NCI-H146 treated with DMSO at 0.1 percent for 48 hours (cell line): ENCODE measurements at regions not wholly inside any gene's neighbourhood (a gene's known extent, or its start where the extent isn't known, plus 50 kb on each side); places are given as distances from the start of the nearest gene placed in this dataset.

Source experiments
- DNase-seq: peaks from one replicate; lab custom pipeline; 2025; ENCODE audit not compliant: unreplicated experiment; lab: John Stamatoyannopoulos, UW

DNA sequence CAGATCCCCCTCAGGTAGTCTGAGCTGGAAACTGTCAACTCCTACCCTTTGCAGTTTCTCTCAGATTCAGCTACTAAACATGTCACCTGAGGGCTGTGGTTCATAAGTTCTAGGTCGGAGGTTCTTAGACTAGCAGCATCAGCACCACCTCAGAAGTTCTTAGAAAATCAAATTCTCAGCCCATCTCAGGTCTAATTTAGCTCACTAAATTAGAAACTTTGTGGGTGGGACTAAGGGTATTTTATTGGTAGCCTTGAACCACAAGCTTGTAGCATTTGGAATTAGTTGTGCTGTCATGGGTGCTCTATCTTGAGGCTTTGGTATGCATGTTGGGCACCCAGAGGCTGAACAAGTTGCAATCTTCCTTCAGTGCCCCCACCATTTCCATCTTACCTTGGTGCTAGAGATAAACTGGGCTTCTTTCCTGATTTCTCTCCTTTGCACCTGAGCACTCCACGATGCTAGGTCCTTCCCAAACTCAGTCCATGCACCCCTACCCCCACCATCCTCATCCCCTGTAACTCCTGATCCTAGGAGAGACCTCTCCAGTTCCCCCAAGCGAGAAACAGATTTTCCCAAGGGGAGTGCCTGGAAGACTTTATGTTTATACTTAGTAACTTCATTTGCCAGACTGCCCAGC is 54.2 kb downstream of the S1PR1 start:
- no peak for DNase-seq

- DNase-seq = no peak
These were observed 55.0 kb downstream of the S1PR1 start for GRCh38 chr1:101291562-101292380.

GRCh38 chr1:101293461-101294051 is 56.7 kb downstream of the S1PR1 start:
- DNase-seq = no peak

DNA sequence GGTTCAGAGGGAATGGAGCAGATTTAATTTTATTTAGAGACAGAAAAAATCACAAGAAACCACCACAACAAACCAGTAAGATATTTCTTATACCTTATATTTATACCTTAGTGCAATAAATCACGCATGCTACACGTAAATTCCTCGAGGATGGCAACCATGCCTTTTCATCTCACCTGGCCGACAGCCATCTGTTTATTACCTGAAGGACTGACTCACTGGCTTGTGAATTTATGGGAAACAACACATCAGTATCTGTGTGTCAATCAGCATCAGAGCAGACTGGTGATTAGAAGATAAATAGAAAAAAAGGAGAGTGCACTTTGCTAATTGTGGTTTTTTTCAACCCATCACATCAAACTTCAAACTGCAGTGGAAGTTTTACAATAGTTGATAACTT is 58.4 kb downstream of the S1PR1 start:
- DNase-seq = no peak

- no peak for DNase-seq
These were observed 61.8 kb downstream of the S1PR1 start for GRCh38 chr1:101298663-101299062.

- no peak for DNase-seq
These were observed 62.3 kb downstream of the S1PR1 start for GRCh38 chr1:101299141-101299540.

DNA sequence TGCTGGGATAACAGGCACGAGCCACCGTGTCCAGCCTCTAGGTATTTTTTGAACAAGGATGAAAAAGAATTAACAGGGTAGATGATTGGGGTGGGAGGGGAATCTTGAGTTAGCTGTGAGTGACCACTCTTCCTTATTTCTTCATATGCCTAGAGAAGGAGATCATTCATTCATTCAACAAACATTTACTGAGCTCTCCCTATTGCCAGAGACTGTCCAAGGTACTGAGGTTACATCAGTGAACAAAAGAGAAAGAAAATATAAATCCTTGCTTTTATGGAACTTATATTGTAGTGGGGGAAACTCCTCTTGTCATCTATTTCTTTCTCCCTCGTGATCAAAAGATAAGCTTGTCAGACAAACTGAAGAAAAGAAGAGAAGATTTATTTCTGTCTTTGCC is 62.9 kb downstream of the S1PR1 start:
- DNase-seq = no peak

GRCh38 chr1:101300916-101301315 is 64.1 kb downstream of the S1PR1 start:
- no peak for DNase-seq

DNA sequence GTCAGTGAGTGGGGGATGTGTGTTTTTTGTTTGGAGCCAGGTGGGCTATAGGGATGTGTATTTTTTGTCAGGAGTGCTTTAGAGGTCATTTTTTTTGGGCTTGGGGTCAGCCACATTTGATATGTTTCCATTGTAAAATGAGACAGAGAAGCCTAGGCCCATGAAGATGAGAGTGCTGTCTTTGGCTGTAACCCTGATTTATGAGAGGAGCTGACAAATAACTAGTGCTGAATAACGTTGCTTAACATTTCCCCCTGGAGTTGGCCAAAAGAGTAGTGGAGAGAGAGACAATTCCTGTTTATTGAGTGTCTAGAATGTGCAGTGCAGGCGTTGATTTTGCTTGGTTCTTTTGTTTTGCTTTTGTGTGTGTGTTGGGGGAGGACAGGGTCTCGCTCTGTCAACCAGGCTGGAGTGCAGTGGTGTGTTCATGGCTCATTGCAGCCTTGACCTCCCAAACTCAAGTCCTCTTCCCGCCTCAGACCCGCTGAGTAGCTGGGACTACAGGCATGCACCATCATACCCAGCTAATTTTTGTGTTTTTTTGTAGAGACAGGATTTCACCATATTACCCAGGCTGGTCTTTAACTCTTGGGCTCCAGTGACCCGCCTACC is 64.7 kb downstream of the S1PR1 start:
- DNase-seq = no peak

DNA sequence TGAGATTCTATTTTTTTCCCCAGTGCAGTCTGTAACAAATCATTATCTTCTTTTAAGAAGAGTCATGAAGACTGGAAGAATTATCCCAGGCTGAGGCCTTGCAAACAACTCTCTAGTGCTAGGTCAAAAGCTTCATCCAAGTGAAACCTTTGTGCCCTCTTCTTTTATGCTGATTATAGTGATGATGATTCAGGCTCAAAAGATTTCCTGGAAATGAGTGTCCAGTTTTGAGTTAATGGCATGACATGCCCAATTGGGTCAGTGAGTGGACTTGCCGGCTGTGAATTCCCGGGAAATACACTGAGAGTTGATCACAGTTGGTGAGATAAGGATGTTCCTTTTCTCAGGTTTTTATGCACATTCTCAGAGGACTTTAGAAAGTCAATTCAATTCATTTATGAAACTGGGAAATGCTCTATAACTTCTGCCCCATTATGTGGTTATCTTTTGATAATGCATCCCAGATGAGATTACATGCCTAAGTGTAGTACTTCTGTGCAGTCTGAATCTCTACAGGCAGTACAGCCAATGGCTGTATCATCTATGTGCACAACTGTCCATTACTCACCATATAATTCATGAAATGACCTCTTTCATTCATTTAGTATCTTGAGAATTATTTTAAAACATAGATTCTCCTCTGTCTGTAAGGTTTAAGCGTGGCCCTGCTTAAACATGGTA is 66.2 kb downstream of the S1PR1 start:
- no peak for DNase-seq

DNA sequence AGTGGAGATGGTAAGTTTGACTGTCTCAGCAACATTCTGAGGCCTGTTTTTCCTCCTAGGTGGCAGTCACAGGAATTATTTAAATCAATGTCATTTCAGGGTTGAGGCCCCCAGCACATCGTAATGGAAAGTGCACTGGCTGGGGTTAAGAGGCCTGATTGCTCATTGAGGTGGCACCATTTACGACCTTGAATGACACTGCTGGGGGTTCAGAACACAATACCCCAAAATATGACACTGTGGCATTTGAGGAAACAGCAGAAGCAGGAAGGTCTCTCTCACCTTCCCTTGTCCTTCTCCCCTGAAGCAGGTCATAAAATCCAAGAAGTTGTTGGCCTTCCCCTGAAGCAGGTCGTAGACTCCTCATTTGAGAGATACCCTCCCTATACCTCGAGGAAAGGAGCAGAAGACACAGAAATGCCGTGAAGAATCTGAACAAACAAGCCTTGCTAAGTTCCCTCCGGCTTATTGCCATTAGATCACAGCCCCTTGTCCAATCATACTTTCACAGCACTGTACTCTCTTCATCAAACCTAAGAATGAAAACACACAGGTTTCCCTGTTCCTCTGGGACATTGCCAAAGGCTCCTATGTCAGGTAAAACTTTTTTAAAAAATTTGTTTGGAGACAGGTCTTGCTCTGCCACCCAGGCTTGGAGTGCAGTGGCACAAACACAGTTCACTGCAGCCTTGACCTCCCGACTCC is 71.3 kb downstream of the S1PR1 start:
- DNase-seq = no peak

DNA sequence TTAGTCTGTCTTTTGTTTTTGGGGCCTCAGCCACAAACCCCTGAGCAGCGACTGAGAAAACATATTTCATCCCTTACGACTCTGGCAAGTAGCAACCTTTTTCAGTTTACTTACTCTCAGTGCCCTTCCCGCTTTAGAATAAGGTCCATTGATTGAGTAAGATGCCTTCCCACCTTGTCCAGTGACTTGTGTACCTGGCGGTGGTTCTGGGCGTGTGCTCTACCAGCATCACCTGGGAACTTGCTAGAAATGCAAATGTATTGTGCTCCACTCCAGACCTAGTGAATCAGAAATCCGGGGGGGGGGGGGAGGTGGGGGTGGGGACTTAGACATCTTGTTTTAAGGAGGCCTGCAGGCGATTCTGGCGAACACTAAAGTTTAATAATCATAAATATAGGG is 72.1 kb downstream of the S1PR1 start:
- DNase-seq = no peak

- DNase-seq = peak; percentile 33
These were observed 72.8 kb downstream of the S1PR1 start for GRCh38 chr1:101309334-101310311.

- DNase-seq = no peak
These were observed 73.7 kb downstream of the S1PR1 start for GRCh38 chr1:101310506-101310905.

DNA sequence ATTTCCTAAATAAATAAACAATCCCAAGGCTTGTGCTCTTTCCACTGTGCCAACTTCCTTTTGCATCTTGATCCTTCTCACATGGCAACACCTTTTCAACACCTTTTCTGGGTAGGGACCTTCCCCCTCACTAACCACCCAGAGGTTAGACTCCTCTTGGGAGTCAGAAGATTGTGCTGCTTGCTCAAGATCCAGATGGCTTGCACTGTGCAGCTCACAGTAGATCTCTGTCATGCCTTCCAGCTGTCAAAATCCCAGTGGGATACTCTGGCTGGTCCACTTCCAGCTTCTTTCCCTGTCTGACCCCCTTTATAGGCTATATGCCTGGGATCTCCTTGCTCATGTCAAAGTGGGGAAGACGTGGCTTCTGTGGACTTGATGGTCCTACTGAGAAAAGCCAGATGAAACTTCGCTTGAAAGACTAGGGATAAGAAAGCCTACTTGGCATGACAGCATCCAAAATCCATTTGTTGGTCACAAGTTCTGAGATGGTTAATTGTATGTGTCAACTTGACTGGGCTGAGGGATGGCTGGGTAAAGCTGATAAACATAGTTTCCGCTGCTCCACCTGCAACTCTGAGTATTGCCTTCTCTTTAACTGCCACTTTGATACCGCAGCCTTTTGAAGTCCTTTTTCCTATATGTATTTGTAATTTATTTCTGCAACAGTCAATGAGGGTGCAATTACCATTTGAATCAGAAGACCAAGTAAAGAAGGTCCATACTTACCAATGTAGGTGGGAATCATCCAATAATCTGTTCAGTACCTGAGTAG is 74.5 kb downstream of the S1PR1 start:
- no peak for DNase-seq

DNA sequence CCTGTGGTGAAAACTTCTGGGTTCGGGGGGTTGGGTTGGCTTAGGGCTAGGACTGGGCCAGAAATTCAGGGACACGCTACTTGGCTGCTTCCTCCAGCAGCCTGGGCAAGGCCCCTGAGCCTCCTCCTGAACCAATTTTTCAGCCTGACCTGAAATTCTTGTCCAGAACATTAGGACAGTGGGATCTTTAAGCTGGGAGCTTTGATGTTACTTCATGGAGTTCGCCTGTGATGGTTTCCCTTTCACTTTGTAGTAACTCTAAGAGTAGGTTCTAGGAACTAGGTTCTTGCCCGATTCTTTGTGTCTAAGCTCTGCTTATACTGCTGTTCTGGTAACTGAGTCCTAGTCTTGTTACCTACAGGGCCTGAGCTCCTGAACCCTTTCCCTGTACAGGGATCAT is 75.3 kb downstream of the S1PR1 start:
- DNase-seq = no peak

- peak; percentile 30 for DNase-seq
These were observed 76.5 kb downstream of the S1PR1 start for GRCh38 chr1:101313356-101313755.

- no peak for DNase-seq
These were observed 77.4 kb downstream of the S1PR1 start for GRCh38 chr1:101314244-101314643.

GRCh38 chr1:101316256-101316655 is 79.4 kb downstream of the S1PR1 start:
- peak; percentile 48 for DNase-seq
